NT2/D1 (cell line): ENCODE measurements at regions not wholly inside any gene's neighbourhood (a gene's known extent, or its start where the extent isn't known, plus 50 kb on each side); places are given as distances from the start of the nearest gene placed in this dataset.

Experiments used
- SUZ12 ChIP-seq: IDR thresholded peaks from 2 replicates; pipeline ENCODE4 v1.6.1; 2011; ENCODE audit not compliant: insufficient read length, insufficient read depth; ENCODE audit errors: extremely low read depth
- YY1 ChIP-seq: IDR thresholded peaks from 2 replicates; pipeline ENCODE4 v1.6.1; 2011; ENCODE audit not compliant: insufficient read length, insufficient read depth
- ZNF274 ChIP-seq: IDR thresholded peaks from 2 replicates; pipeline ENCODE4 v1.6.1; 2011; ENCODE audit warnings: mild to moderate bottlenecking, low read depth, low read length

GRCh38 chr1:98221923-98222322 lies 301.1 kb upstream of the DPYD start:
- TF ChIP-seq SUZ12 (no peak), YY1 (no peak), ZNF274 (no peak)
